NCI-H524 treated with DMSO at 0.1 percent for 48 hours (cell line): ENCODE measurements at regions not wholly inside any gene's neighbourhood (a gene's known extent, or its start where the extent isn't known, plus 50 kb on each side); places are given as distances from the start of the nearest gene placed in this dataset.
"Not testable (repeated sequence)": the region's sequence is repeated elsewhere in the genome, so short reads cannot be mapped to it uniquely, and the experiment has no call there.

Source experiments
- DNase-seq: peaks from one replicate; lab custom pipeline; 2025; lab: John Stamatoyannopoulos, UW

GRCh38 chr16:50497592-50497991, 50.6 kb upstream of the NKD1 start:
- DNase-seq = no peak

- DNase-seq = no peak
Measured at GRCh38 chr16:50496990-50497389, 51.2 kb upstream of the NKD1 start.

GRCh38 chr16:50495673-50496072, 52.5 kb upstream of the NKD1 start:
- DNase-seq = no peak

- DNase-seq = no peak
Measured at GRCh38 chr16:50494501-50495491, 53.4 kb upstream of the NKD1 start.

- DNase-seq = no peak
Measured at GRCh38 chr16:50491516-50491915, 56.7 kb upstream of the NKD1 start.

- no peak for DNase-seq
Measured at GRCh38 chr16:50490828-50491227, 57.4 kb upstream of the NKD1 start.

GRCh38 chr16:50489182-50489581, 59.0 kb upstream of the NKD1 start:
- no peak for DNase-seq

GRCh38 chr16:50487528-50487927, 60.7 kb upstream of the NKD1 start:
- DNase-seq = no peak

GRCh38 chr16:50486162-50486561, 62.0 kb upstream of the NKD1 start:
- not testable (repeated sequence) for DNase-seq

GRCh38 chr16:50485232-50485631, 63.0 kb upstream of the NKD1 start:
- DNase-seq = no peak

GRCh38 chr16:50482271-50482670, 65.9 kb upstream of the NKD1 start:
- DNase-seq = no peak

- no peak for DNase-seq
Measured at GRCh38 chr16:50480206-50480605, 68.0 kb upstream of the NKD1 start.

GRCh38 chr16:50479771-50480170, 68.4 kb upstream of the NKD1 start:
- DNase-seq = no peak

GRCh38 chr16:50478773-50479149, 69.4 kb upstream of the NKD1 start:
- no peak for DNase-seq

- no peak for DNase-seq
Measured at GRCh38 chr16:50478075-50478772, 70.0 kb upstream of the NKD1 start.

- no peak for DNase-seq
Measured at GRCh38 chr16:50476486-50477255, 71.5 kb upstream of the NKD1 start.

- no peak for DNase-seq
Measured at GRCh38 chr16:50475170-50475569, 73.0 kb upstream of the NKD1 start.

GRCh38 chr16:50474138-50474537, 74.1 kb upstream of the NKD1 start:
- no peak for DNase-seq

GRCh38 chr16:50473356-50473945, 74.7 kb upstream of the NKD1 start:
- no peak for DNase-seq

GRCh38 chr16:50472472-50472871, 75.7 kb upstream of the NKD1 start:
- DNase-seq = no peak

GRCh38 chr16:50470687-50471086, 77.5 kb upstream of the NKD1 start:
- DNase-seq = no peak

- DNase-seq = no peak
Measured at GRCh38 chr16:50469744-50470321, 78.4 kb upstream of the NKD1 start.
